Natural killer cell (primary cell): ENCODE measurements at regions not wholly inside any gene's neighbourhood (a gene's known extent, or its start where the extent isn't known, plus 50 kb on each side); places are given as distances from the start of the nearest gene placed in this dataset.

Source experiments
- ATAC-seq, 3 donors: fragments of 150-1000 bp in 2 of 3; fragments of 200-7000 bp in 1 of 3; cut with Tn5 transposase; 1 replicate in 1 of 3; 2 replicates in 2 of 3; pipeline ENCODE4 v1.10.0; 2021; ENCODE audit warnings: mild to moderate bottlenecking in 2 of 3, moderate library complexity in 2 of 3
- DNase-seq, 2 donors: peaks; one replicate each; pipeline versions ENCODE4 v3.0.0 to v3.0.0-alpha.2; 2013 to 2021; ENCODE audit warnings: mixed read lengths in 1 of 2
- H3K27ac ChIP-seq: one replicate; pipeline ENCODE4 v1.5.1; 2013; ENCODE audit warnings: mild to moderate bottlenecking, low read length
- H3K27me3 ChIP-seq: one replicate; pipeline ENCODE4 v1.6.1; 2013; ENCODE audit warnings: low read length; ENCODE audit not compliant: control insufficient read depth, insufficient read depth
- H3K36me3 ChIP-seq: one replicate; pipeline ENCODE4 v1.6.1; 2013; ENCODE audit warnings: low read length; ENCODE audit not compliant: control insufficient read depth, insufficient read depth
- H3K4me1 ChIP-seq: one replicate; pipeline ENCODE4 v1.6.1; 2013; ENCODE audit warnings: low read length; ENCODE audit not compliant: control insufficient read depth, insufficient read depth
- H3K4me3 ChIP-seq: one replicate; pipeline ENCODE4 v1.5.1; 2013; ENCODE audit warnings: low read length
- H3K9me3 ChIP-seq: one replicate; pipeline ENCODE4 v1.6.1; 2013; ENCODE audit warnings: low read length; ENCODE audit not compliant: control insufficient read depth, insufficient read depth
- H3K27ac Mint-ChIP-seq, 2 donors: one replicate each; pipeline ENCODE4 v1.8.0; 2022; ENCODE audit warnings: mild to moderate bottlenecking in 2 of 2, mixed read lengths in 2 of 2, moderate library complexity in 1 of 2
- H3K27me3 Mint-ChIP-seq, 2 donors: one replicate each; pipeline ENCODE4 v1.8.0; 2022; ENCODE audit warnings: low read depth in 2 of 2, mixed read lengths in 2 of 2
- H3K36me3 Mint-ChIP-seq: one replicate; pipeline ENCODE4 v1.8.0; 2022; ENCODE audit warnings: mixed read lengths
- H3K4me1 Mint-ChIP-seq, 2 donors: one replicate each; pipeline ENCODE4 v1.8.0; 2022; ENCODE audit warnings: mixed read lengths in 2 of 2
- H3K4me3 Mint-ChIP-seq: one replicate; pipeline ENCODE4 v1.8.0; 2022; ENCODE audit warnings: mild to moderate bottlenecking, moderate library complexity, mixed read lengths
- H3K9me3 Mint-ChIP-seq, 2 donors: one replicate each; pipeline ENCODE4 v1.8.0; 2022; ENCODE audit warnings: mixed read lengths in 2 of 2
- CTCF ChIP-seq: fragments of 200-600 bp; IDR thresholded peaks from one replicate; pipeline ENCODE4 v1.8.0; 2022; ENCODE audit warnings: antibody characterized with exemption
- WGBS: methylation state at CpG from one replicate; pipeline ENCODE4 v1.1.7; 2013; ENCODE audit warnings: missing lambda C conversion rate; ENCODE audit not compliant: insufficient coverage; 5-methylcytosine and 5-hydroxymethylcytosine counted together
- intact Hi-C: fragments of 100-400 bp; cut with micrococcal nuclease; formaldehyde crosslinking; loops from one replicate; pipeline ENCODE4 v1.14.2; 2022

GRCh38 chr5:24042688-24043087 lies 535.3 kb downstream of the PRDM9 start:
- Histone ChIP-seq H3K4me3 (no peak overlapping the region), H3K27me3 (no peaks in the 10 kb centered on the region), H3K27ac (no peak overlapping the region), H3K36me3 (no peaks in the 10 kb centered on the region), H3K9me3 (no peaks in the 10 kb centered on the region), H3K4me1 (no peaks in the 10 kb centered on the region)
- Mint-ChIP-seq H3K36me3 (peaks cover 10% of the 10 kb centered on the region), H3K4me3 (no peak overlapping the region), H3K27me3 (no peaks in the 10 kb centered on the region), H3K4me1 (no peaks in the 10 kb centered on the region), H3K9me3 (peaks cover 15 to 23% of the 10 kb centered on the region in 2 donors), H3K27ac (no peak overlapping the region)
- no peak for TF ChIP-seq CTCF
- intact Hi-C loops, result no loop called here
- no peak for DNase-seq
- WGBS, result no CpG with 5 or more reads among the region's 2 CpGs
- no peak for ATAC-seq

- Histone ChIP-seq H3K36me3 (no peaks in the 10 kb centered on the region), H3K27ac (no peak overlapping the region), H3K4me3 (no peak overlapping the region), H3K9me3 (no peaks in the 10 kb centered on the region), H3K4me1 (no peaks in the 10 kb centered on the region), H3K27me3 (no peaks in the 10 kb centered on the region)
- no peak overlapping the region for H3K27ac Mint-ChIP-seq
- peaks cover 9% of the 10 kb centered on the region for H3K36me3 Mint-ChIP-seq
- TF ChIP-seq CTCF, result no peak
- no peak for DNase-seq
- H3K9me3 Mint-ChIP-seq, result peaks cover 15 to 19% of the 10 kb centered on the region in 2 donors
- intact Hi-C loops, result no loop called here
- no peaks in the 10 kb centered on the region for H3K4me1 Mint-ChIP-seq
- H3K4me3 Mint-ChIP-seq, result no peak overlapping the region
- ATAC-seq, result no peak
- H3K27me3 Mint-ChIP-seq, result no peaks in the 10 kb centered on the region
Observed at GRCh38 chr5:24045046-24045445, 537.6 kb downstream of the PRDM9 start.

GRCh38 chr5:24053737-24054136 lies 546.3 kb downstream of the PRDM9 start:
- H3K27me3 Mint-ChIP-seq, result no peaks in the 10 kb centered on the region
- 89% methylated on average over 2 of the region's 2 CpGs for WGBS
- intact Hi-C loops, result no loop called here
- DNase-seq (no peak), ATAC-seq (no peak)
- H3K4me3 ChIP-seq, result no peak overlapping the region
- no peak for TF ChIP-seq CTCF
- no peaks in the 10 kb centered on the region for H3K9me3 ChIP-seq
- H3K36me3 Mint-ChIP-seq, result peaks cover 28% of the 10 kb centered on the region
- no peaks in the 10 kb centered on the region for H3K4me1 ChIP-seq
- no peaks in the 10 kb centered on the region for H3K4me1 Mint-ChIP-seq
- H3K36me3 ChIP-seq, result no peaks in the 10 kb centered on the region
- no peak overlapping the region for H3K27ac Mint-ChIP-seq
- no peaks in the 10 kb centered on the region for H3K27me3 ChIP-seq
- H3K4me3 Mint-ChIP-seq, result no peak overlapping the region
- H3K27ac ChIP-seq, result no peak overlapping the region
- peaks cover 17 to 23% of the 10 kb centered on the region in 2 donors for H3K9me3 Mint-ChIP-seq

GRCh38 chr5:24059006-24059405 lies 551.6 kb downstream of the PRDM9 start:
- no peak overlapping the region for H3K27ac Mint-ChIP-seq
- TF ChIP-seq CTCF, result no peak
- no peaks in the 10 kb centered on the region for H3K36me3 ChIP-seq
- H3K4me3 ChIP-seq, result no peak overlapping the region
- no peak overlapping the region for H3K27ac ChIP-seq
- H3K4me1 ChIP-seq, result no peaks in the 10 kb centered on the region
- intact Hi-C loops, result no loop called here
- no peaks in the 10 kb centered on the region for H3K4me1 Mint-ChIP-seq
- ATAC-seq (no peak), DNase-seq (no peak)
- H3K36me3 Mint-ChIP-seq, result peaks cover 10% of the 10 kb centered on the region
- WGBS, result 67% methylated on average over 2 of the region's 2 CpGs
- H3K27me3 ChIP-seq, result no peaks in the 10 kb centered on the region
- no peaks in the 10 kb centered on the region for H3K27me3 Mint-ChIP-seq
- no peak overlapping the region for H3K4me3 Mint-ChIP-seq
- H3K9me3 ChIP-seq, result no peaks in the 10 kb centered on the region
- peaks cover 11 to 14% of the 10 kb centered on the region in 2 donors for H3K9me3 Mint-ChIP-seq
